Testis (tissue), 2 donors: ENCODE measurements at regions not wholly inside any gene's neighbourhood (a gene's known extent, or its start where the extent isn't known, plus 50 kb on each side); places are given as distances from the start of the nearest gene placed in this dataset.

Experiments
- CTCF ChIP-seq, 3 experiments: fragments of 450-650 bp in 2 of 3; fragments of 200-600 bp in 1 of 3; sonication (generic) in 1 of 3; IDR thresholded peaks; one replicate each; pipeline ENCODE4 v1.5.1; 2016 to 2019; ENCODE audit warnings: antibody characterized with exemption in 3 of 3, mild to moderate bottlenecking in 2 of 3, moderate library complexity in 1 of 3
- POLR2A ChIP-seq: fragments of 450-650 bp; IDR thresholded peaks from one replicate; pipeline ENCODE4 v1.6.1; 2017; ENCODE audit warnings: antibody characterized with exemption, mild to moderate bottlenecking, moderate library complexity

DNA sequence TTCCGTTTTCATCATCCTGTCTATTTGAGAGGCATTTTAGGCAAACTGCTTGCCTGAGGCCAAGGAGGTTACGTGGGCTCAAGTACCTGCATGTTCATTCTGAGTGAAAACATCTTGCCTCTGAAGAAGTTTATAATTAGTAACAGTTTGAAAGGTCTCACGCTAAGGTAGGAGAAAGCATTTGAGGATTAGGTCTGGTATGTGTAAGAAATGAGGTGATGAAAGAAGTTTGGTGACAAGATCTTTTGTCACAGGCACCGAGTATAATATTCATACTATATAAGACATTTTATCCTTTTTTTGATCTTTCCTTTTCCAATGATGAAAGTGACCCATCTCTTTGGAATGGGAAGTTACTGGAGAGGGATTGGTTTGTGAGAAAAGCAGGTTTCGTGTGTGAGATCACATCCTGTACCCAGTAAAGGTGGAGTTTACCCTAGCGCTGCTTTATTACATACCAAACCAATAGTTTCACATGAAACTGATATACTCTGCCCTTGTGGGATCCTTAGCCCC, 98.7 kb upstream of the PDC start:
- no peak for TF ChIP-seq CTCF (IDR thresholded peaks at IDR 0.05)
- TF ChIP-seq POLR2A = no peak
